ENCODE measurements at regions not wholly inside any gene's neighbourhood (a gene's known extent, or its start where the extent isn't known, plus 50 kb on each side); places are given as distances from the start of the nearest gene placed in this dataset.

- TF ChIP-seq POLR2A (IDR thresholded peaks at IDR 0.05) (no peak), CTCF (IDR thresholded peaks at IDR 0.05) (no peak), EP300 (IDR thresholded peaks at IDR 0.05) (no peak)
These were observed 407.7 kb upstream of the GRAMD2B start for GRCh38 chr5:126015235-126016181.

Data from tibial nerve (tissue), 4 donors.